Fibroblast of lung (primary cell): ENCODE measurements at regions not wholly inside any gene's neighbourhood (a gene's known extent, or its start where the extent isn't known, plus 50 kb on each side); places are given as distances from the start of the nearest gene placed in this dataset.

Source experiments
- CTCF ChIP-seq, 2 donors: IDR thresholded peaks in 1 of 2; conservative IDR thresholded peaks in 1 of 2; 1 replicate in 1 of 2; 2 replicates in 1 of 2; pipeline ENCODE4 v1.5.1; 2011 to 2012; ENCODE audit warnings: low read length in 2 of 2, control low read depth in 1 of 2, inconsistent platforms in 1 of 2, low read depth in 1 of 2, mild to moderate bottlenecking in 1 of 2
- EZH2 ChIP-seq: IDR thresholded peaks from 2 replicates; pipeline ENCODE4 v1.5.1; 2012; ENCODE audit warnings: low read length, control low read depth, mild to moderate bottlenecking; ENCODE audit errors: missing control alignments

- TF ChIP-seq CTCF (conservative IDR thresholded peaks at IDR 0.05 in 1 of 2, IDR thresholded peaks at IDR 0.05 in 1 of 2; ENCODE audit: low read depth in 1 of 2, low read length in 2 of 2) (no peak), EZH2 (no peak)
Measured at GRCh38 chr18:72207280-72207679, 336.9 kb downstream of the CBLN2 start.
